ENCODE measurements at regions not wholly inside any gene's neighbourhood (a gene's known extent, or its start where the extent isn't known, plus 50 kb on each side); places are given as distances from the start of the nearest gene placed in this dataset.

GRCh38 chrX:16392597-16392996 lies 225.3 kb downstream of the MAGEB17 start:
- Histone ChIP-seq H3K36me3 (ENCODE audit: control insufficient read depth, insufficient read depth, low read length) (no peaks in the 10 kb centered on the region), H3K9me3 (ENCODE audit: control insufficient read depth, insufficient read depth, low read length) (0 out of 2 replicates have a peak, but pooled peaks cover 4% of the 10 kb centered on the region), H3K27ac (ENCODE audit: low read depth, low read length) (no peak overlapping the region), H3K4me1 (ENCODE audit: control insufficient read depth, insufficient read depth, low read length) (peaks cover 21% of the 10 kb centered on the region), H3K27me3 (ENCODE audit: control insufficient read depth, insufficient read depth, low read length) (no peaks in the 10 kb centered on the region), H3K4me3 (ENCODE audit: low read depth, low read length) (no peak overlapping the region), H3K9ac (ENCODE audit: low read depth, low read length) (no peak overlapping the region)

GRCh38 chrX:16394290-16394689 lies 227.0 kb downstream of the MAGEB17 start:
- H3K9me3 ChIP-seq (ENCODE audit: control insufficient read depth, insufficient read depth, low read length): 0 out of 2 replicates have a peak, but pooled peaks cover 4% of the 10 kb centered on the region
- no peaks in the 10 kb centered on the region for H3K27me3 ChIP-seq (ENCODE audit: control insufficient read depth, insufficient read depth, low read length)
- H3K4me3 ChIP-seq (ENCODE audit: low read depth, low read length): no peak overlapping the region
- H3K36me3 ChIP-seq (ENCODE audit: control insufficient read depth, insufficient read depth, low read length): no peaks in the 10 kb centered on the region
- peaks cover 12% of the 10 kb centered on the region for H3K4me1 ChIP-seq (ENCODE audit: control insufficient read depth, insufficient read depth, low read length)
- no peak overlapping the region for H3K9ac ChIP-seq (ENCODE audit: low read depth, low read length)
- H3K27ac ChIP-seq (ENCODE audit: low read depth, low read length): no peak overlapping the region

DNA sequence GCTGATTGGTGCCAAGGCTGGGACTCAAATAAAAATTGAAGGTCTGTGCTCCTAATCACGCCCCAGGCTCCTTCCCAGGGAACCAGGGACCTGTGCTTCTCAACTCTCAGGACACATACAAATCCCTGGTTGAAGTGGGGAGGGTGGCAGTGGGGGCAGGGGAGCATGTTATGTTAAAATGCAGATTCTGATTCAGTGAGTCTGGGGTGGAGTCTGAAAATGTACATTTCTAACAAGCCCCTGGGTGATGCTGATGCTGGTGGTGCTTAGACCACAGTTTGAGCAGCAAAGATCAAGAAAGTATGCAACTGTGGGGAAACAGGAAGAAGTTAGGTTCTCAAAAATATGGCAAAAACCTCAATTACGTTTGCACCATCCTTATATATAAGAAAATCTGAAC lies 236.5 kb downstream of the MAGEB17 start:
- Histone ChIP-seq H3K27me3 (ENCODE audit: control insufficient read depth, insufficient read depth, low read length) (no peaks in the 10 kb centered on the region), H3K4me1 (ENCODE audit: control insufficient read depth, insufficient read depth, low read length) (peaks cover 20% of the 10 kb centered on the region), H3K27ac (ENCODE audit: low read depth, low read length) (no peak overlapping the region), H3K9me3 (ENCODE audit: control insufficient read depth, insufficient read depth, low read length) (no peaks in the 10 kb centered on the region), H3K36me3 (ENCODE audit: control insufficient read depth, insufficient read depth, low read length) (no peaks in the 10 kb centered on the region), H3K9ac (ENCODE audit: low read depth, low read length) (no peak overlapping the region), H3K4me3 (ENCODE audit: low read depth, low read length) (no peak overlapping the region)

DNA sequence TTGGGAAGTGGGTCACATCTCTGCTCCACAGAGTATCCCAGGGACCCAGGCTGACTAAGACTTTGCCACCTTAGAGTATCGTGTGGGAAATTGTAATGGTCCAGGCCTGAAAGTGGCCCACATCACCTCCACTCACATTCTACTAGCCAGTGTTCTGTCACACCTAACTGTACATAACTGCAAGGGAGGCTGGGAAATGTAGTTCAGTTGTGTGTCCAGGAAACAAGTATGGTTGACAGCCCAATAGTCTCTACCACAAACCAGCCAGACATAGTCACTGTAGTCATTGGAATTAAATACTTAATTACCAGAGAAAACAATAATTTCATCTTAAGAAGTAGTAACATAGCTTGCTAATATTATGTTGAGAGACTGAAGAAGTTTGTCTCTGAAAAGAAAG lies 233.4 kb upstream of the S100G start:
- H3K4me3 ChIP-seq (ENCODE audit: low read depth, low read length): no peak overlapping the region
- no peak overlapping the region for H3K9ac ChIP-seq (ENCODE audit: low read depth, low read length)
- H3K9me3 ChIP-seq (ENCODE audit: control insufficient read depth, insufficient read depth, low read length): no peaks in the 10 kb centered on the region
- H3K4me1 ChIP-seq (ENCODE audit: control insufficient read depth, insufficient read depth, low read length): no peaks in the 10 kb centered on the region
- no peaks in the 10 kb centered on the region for H3K27me3 ChIP-seq (ENCODE audit: control insufficient read depth, insufficient read depth, low read length)
- no peaks in the 10 kb centered on the region for H3K36me3 ChIP-seq (ENCODE audit: control insufficient read depth, insufficient read depth, low read length)
- H3K27ac ChIP-seq (ENCODE audit: low read depth, low read length): no peak overlapping the region

DNA sequence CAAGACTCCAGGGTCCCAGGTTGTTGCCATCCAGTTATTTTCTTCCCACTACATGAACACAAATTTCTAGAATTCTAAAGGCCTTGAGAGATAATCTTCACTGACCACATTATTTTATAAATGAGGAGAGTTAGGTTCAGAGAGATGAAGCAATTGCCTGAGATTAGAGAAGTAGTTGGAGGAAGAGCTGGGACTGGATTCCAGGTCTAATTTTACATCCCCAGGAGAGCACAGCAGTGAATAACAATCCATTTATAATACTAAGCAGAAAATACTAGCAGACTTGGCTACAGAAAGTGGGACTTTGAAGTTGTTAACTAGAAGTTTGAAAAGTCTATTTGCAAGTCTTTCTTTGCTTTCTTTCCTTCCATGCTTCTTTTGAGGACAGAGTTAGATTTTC lies 231.3 kb upstream of the S100G start:
- H3K27me3 ChIP-seq (ENCODE audit: control insufficient read depth, insufficient read depth, low read length): no peaks in the 10 kb centered on the region
- no peaks in the 10 kb centered on the region for H3K36me3 ChIP-seq (ENCODE audit: control insufficient read depth, insufficient read depth, low read length)
- H3K4me3 ChIP-seq (ENCODE audit: low read depth, low read length): no peak overlapping the region
- no peak overlapping the region for H3K27ac ChIP-seq (ENCODE audit: low read depth, low read length)
- no peaks in the 10 kb centered on the region; the same call in 1 of the 2 replicates for H3K9me3 ChIP-seq (ENCODE audit: control insufficient read depth, insufficient read depth, low read length)
- no peaks in the 10 kb centered on the region for H3K4me1 ChIP-seq (ENCODE audit: control insufficient read depth, insufficient read depth, low read length)
- H3K9ac ChIP-seq (ENCODE audit: low read depth, low read length): no peak overlapping the region

GRCh38 chrX:16427668-16428067 lies 222.3 kb upstream of the S100G start:
- Histone ChIP-seq H3K27me3 (ENCODE audit: control insufficient read depth, insufficient read depth, low read length) (no peaks in the 10 kb centered on the region), H3K4me1 (ENCODE audit: control insufficient read depth, insufficient read depth, low read length) (no peaks in the 10 kb centered on the region), H3K27ac (ENCODE audit: low read depth, low read length) (no peak overlapping the region), H3K36me3 (ENCODE audit: control insufficient read depth, insufficient read depth, low read length) (no peaks in the 10 kb centered on the region), H3K9ac (ENCODE audit: low read depth, low read length) (no peak overlapping the region), H3K4me3 (ENCODE audit: low read depth, low read length) (no peak overlapping the region), H3K9me3 (ENCODE audit: control insufficient read depth, insufficient read depth, low read length) (no peaks in the 10 kb centered on the region; the same call in 1 of the 2 replicates)

- Histone ChIP-seq H3K36me3 (ENCODE audit: control insufficient read depth, insufficient read depth, low read length) (no peaks in the 10 kb centered on the region), H3K9me3 (ENCODE audit: control insufficient read depth, insufficient read depth, low read length) (no peaks in the 10 kb centered on the region), H3K27me3 (ENCODE audit: control insufficient read depth, insufficient read depth, low read length) (no peaks in the 10 kb centered on the region), H3K4me3 (ENCODE audit: low read depth, low read length) (no peak overlapping the region), H3K27ac (ENCODE audit: low read depth, low read length) (no peak overlapping the region), H3K4me1 (ENCODE audit: control insufficient read depth, insufficient read depth, low read length) (no peaks in the 10 kb centered on the region), H3K9ac (ENCODE audit: low read depth, low read length) (no peak overlapping the region)
These were observed 220.6 kb upstream of the S100G start for GRCh38 chrX:16429406-16429805.

DNA sequence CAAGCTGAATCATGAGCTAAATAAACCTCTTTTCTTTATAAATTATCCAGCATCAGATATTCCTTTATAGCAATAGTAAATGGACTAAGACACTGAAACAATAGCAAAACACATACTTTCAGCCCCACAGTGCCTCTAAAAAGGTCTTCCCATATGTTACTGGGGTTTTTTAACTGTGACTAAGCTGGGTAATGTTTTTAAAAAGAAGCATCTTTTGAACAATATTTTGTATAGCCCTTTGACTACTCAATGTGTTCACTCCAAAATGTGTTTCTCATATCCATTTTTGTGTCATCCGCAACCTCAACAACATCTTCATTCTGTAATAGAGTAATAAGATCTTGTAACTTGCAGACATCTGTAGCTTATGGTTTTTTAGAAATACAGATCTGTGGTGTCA lies 218.7 kb upstream of the S100G start:
- Histone ChIP-seq H3K27me3 (ENCODE audit: control insufficient read depth, insufficient read depth, low read length) (no peaks in the 10 kb centered on the region), H3K9me3 (ENCODE audit: control insufficient read depth, insufficient read depth, low read length) (no peaks in the 10 kb centered on the region), H3K27ac (ENCODE audit: low read depth, low read length) (no peak overlapping the region), H3K9ac (ENCODE audit: low read depth, low read length) (no peak overlapping the region), H3K36me3 (ENCODE audit: control insufficient read depth, insufficient read depth, low read length) (no peaks in the 10 kb centered on the region), H3K4me3 (ENCODE audit: low read depth, low read length) (no peak overlapping the region), H3K4me1 (ENCODE audit: control insufficient read depth, insufficient read depth, low read length) (no peaks in the 10 kb centered on the region)

- peaks cover 8% of the 10 kb centered on the region for H3K4me1 ChIP-seq (ENCODE audit: control insufficient read depth, insufficient read depth, low read length)
- no peaks in the 10 kb centered on the region for H3K27me3 ChIP-seq (ENCODE audit: control insufficient read depth, insufficient read depth, low read length)
- H3K9ac ChIP-seq (ENCODE audit: low read depth, low read length): no peak overlapping the region
- H3K36me3 ChIP-seq (ENCODE audit: control insufficient read depth, insufficient read depth, low read length): no peaks in the 10 kb centered on the region
- no peaks in the 10 kb centered on the region for H3K9me3 ChIP-seq (ENCODE audit: control insufficient read depth, insufficient read depth, low read length)
- H3K4me3 ChIP-seq (ENCODE audit: low read depth, low read length): no peak overlapping the region
- H3K27ac ChIP-seq (ENCODE audit: low read depth, low read length): no peak overlapping the region
These were observed 216.9 kb upstream of the S100G start for GRCh38 chrX:16433021-16433420.

DNA sequence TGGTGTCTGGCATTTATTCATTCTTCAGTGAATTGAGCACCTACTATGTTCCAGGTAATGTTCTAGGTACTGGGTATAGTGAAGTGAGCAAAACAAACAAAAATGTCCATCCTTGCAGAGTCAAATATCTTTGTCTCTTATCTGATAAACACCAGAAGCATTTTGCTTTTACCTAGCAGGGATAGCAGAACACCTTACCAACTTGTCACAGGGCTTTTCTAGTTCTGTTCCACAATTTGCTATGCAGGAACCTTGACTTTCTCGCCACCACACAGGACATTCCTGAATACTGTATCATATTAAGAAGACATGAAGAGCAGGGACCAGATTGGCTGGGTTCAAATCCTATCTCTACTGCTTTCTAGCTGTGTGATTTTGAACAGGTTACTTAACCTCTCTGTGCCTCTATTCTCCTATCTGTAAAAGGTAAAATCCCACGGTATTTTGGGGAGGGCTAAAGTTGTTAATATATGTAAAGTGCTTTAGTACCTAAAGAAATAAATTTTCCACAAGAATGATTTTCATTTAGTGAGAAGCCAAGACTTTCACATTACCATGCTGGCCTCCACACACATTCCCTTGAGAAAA lies 214.5 kb upstream of the S100G start:
- H3K27ac ChIP-seq (ENCODE audit: low read depth, low read length): no peak overlapping the region
- peaks cover 8% of the 10 kb centered on the region for H3K4me1 ChIP-seq (ENCODE audit: control insufficient read depth, insufficient read depth, low read length)
- no peak overlapping the region for H3K4me3 ChIP-seq (ENCODE audit: low read depth, low read length)
- no peaks in the 10 kb centered on the region for H3K36me3 ChIP-seq (ENCODE audit: control insufficient read depth, insufficient read depth, low read length)
- no peak overlapping the region for H3K9ac ChIP-seq (ENCODE audit: low read depth, low read length)
- H3K9me3 ChIP-seq (ENCODE audit: control insufficient read depth, insufficient read depth, low read length): no peaks in the 10 kb centered on the region
- no peaks in the 10 kb centered on the region for H3K27me3 ChIP-seq (ENCODE audit: control insufficient read depth, insufficient read depth, low read length)

- Histone ChIP-seq H3K9ac (ENCODE audit: low read depth, low read length) (no peak overlapping the region), H3K4me1 (ENCODE audit: control insufficient read depth, insufficient read depth, low read length) (peaks cover 8% of the 10 kb centered on the region), H3K9me3 (ENCODE audit: control insufficient read depth, insufficient read depth, low read length) (no peaks in the 10 kb centered on the region), H3K27ac (ENCODE audit: low read depth, low read length) (no peak overlapping the region), H3K27me3 (ENCODE audit: control insufficient read depth, insufficient read depth, low read length) (no peaks in the 10 kb centered on the region), H3K4me3 (ENCODE audit: low read depth, low read length) (no peak overlapping the region), H3K36me3 (ENCODE audit: control insufficient read depth, insufficient read depth, low read length) (no peaks in the 10 kb centered on the region)
These were observed 213.4 kb upstream of the S100G start for GRCh38 chrX:16436348-16437188.
